HG03439 (cell line): ENCODE measurements at regions not wholly inside any gene's neighbourhood (a gene's known extent, or its start where the extent isn't known, plus 50 kb on each side); places are given as distances from the start of the nearest gene placed in this dataset.
"Not testable (repeated sequence)": the region's sequence is repeated elsewhere in the genome, so short reads cannot be mapped to it uniquely, and the experiment has no call there.

Source experiments
- ATAC-seq: cut with Tn5 transposase; IDR thresholded peaks from one replicate; pipeline ENCODE4 v1.9.1; 2021; ENCODE audit warnings: mild to moderate bottlenecking, moderate library complexity; ENCODE audit not compliant: unreplicated experiment

GRCh38 chr6:86619428-86619827, 317.9 kb upstream of the HTR1E start:
- ATAC-seq: no peak

DNA sequence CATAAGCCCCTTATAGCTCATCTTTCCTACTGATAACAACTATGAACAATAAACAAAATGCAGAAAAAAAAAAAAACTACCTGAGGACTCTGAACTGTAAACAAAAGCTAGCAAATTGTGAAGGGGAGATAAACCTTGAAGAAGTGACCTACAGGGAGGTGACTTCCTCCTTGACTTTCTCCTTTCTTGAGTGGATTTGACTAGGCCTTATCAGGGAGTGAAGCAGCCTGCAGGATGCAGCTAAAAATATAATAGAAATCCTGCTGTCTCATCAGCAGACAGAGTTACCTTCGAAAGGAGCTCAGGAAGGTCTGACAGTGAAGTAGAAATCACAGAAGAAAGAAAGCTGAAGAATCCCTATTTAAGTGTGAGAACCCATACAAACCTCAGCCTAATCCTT, 322.0 kb upstream of the HTR1E start:
- no peak for ATAC-seq

GRCh38 chr6:86609549-86610388, 327.6 kb upstream of the HTR1E start:
- no peak for ATAC-seq

GRCh38 chr6:86603364-86603763, 334.0 kb upstream of the HTR1E start:
- not testable (repeated sequence) for ATAC-seq

DNA sequence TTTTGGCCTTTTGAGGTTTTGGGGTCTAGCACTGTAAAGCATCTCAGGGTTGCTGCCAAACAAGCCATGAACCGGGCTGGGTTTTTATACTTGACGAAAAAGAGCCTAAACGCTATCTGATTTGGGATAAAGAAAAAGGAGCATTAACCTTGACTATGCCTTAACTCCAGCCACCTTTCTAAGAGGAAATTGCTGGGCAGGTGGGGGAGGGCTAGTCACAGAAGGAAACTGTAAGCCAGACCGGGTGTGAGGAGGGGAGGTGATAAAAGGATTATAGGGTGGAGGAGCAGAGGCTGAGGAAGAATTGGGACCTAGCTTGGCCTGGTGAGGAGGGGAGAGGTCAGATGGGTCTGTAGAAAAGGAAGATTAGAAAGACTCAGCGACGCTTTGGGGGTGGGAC, 335.2 kb upstream of the HTR1E start:
- ATAC-seq: not testable (repeated sequence)

GRCh38 chr6:86598969-86599368, 338.4 kb upstream of the HTR1E start:
- ATAC-seq: not testable (repeated sequence)

DNA sequence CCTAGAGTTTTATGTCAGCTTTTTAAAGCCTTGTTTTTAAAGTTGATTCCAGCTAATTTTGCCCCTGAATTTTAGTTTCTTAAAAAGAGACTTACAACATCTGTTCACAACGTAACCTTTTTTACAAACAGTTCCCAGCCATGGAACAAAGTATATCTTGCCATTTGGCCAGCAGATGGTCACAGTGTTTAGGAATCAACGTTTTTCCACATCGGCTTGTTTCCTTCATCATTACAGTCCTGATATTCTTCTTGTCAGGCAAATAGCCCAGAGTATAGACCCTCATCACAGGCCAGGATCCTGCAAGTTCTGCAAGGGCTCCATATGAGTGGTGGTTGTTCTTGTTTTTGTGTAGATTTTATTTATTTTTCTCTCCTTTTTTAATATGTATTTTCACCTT, 341.7 kb upstream of the HTR1E start:
- no peak for ATAC-seq

- ATAC-seq: no peak
Observed at GRCh38 chr6:86586195-86586594, 351.1 kb upstream of the HTR1E start.

- no peak for ATAC-seq
Observed at GRCh38 chr6:86581833-86582232, 355.5 kb upstream of the HTR1E start.

DNA sequence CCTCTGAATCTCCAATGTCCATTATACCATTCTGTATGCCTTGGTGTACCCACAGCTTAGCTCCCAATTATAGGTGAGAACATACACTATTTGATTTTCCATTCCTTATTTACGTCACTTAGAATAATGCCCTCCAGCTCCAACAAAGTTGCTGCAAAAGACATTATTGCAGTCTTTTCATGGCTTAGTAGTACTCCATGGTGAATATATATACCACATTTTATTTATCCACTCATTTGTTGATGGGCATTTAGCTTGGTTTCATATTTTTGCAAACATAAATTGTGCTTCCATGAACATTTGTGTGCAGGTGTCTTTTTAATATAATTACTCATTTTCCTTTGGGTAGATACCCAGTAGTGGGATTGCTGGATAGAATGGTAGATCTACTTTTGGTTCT, 374.1 kb upstream of the HTR1E start:
- no peak for ATAC-seq

- no peak for ATAC-seq
Observed at GRCh38 chr6:86558318-86558717, 379.0 kb upstream of the HTR1E start.

- no peak for ATAC-seq
Observed at GRCh38 chr6:86537292-86537861, 400.0 kb upstream of the HTR1E start.

DNA sequence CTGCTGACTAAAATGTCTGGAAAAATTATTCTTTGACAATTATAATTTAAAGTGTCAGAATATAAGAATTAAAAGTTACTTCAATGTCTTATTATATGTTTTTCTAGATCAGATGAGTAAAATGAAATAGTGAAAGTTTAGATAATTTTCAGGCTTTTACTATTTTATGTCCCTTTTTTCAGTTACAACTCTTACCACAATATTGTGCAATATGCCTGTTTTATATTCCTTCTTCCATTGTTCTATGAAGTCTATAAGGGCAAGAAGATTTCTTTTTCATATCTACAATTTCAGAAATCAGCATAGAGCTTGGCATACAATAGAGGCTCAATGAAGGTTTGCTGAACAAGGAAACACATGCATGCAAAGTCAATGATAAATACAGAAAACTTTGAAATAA, 401.2 kb upstream of the HTR1E start:
- no peak for ATAC-seq

- ATAC-seq: no peak
Observed at GRCh38 chr6:86535100-86535499, 402.2 kb upstream of the HTR1E start.

DNA sequence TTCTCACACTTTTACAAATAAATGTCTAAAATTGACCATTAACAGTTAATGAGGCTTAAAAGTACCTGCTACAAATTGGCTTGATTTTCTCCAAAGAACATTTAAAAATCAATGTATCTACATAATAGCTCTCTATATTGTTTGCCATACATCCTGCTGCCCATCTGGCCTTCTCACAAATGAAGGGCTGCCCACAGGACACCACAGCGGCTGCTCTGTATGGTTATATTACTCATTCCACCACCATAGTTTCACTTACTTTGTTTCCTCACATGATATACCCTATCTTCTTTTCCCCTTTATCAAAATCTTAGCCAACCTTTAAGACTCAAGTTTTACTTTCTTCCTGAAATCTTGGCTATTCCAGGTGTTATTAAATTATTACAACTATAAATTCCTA, 407.7 kb upstream of the HTR1E start:
- ATAC-seq: no peak

DNA sequence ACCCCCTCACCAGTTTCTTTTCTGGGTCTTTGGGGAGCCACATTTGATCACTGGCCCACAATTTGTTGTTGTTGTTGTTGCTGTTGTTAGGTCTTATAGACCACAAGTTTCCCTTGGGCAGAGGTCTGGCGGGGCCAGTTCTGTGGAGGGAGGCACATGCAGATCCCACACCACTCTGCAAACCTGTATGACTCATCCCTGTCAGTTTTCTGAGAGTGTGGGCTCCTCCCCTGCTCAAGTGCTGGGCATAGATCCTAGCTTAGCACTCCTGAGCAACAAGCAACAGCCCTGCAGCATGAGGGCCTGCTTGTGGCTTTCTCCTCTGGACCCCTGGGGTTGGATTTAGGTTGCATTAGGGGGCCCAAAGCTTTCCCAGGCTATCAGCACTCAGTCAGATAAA, 411.1 kb upstream of the HTR1E start:
- no peak for ATAC-seq

- ATAC-seq: no peak
Observed at GRCh38 chr6:86516087-86516486, 421.2 kb upstream of the HTR1E start.

DNA sequence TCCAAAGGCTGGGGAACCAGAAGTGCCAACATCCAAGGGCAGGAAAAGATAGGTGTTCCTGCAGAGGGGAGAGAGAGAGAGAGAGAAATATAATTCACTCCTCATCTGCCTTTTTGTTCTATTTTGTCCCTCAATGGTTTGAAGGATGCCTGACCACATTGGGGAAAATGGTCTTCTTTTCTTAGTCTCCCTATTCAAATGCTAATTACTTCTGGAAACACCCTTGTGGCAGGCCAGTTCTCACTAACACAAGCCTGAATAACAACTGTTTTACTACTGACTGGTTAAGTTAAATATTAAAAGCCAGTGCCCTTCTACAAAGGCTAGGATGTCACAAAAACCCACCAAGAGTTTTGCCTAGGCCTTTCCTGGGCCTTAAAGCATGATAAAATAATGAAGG, 425.4 kb upstream of the HTR1E start:
- ATAC-seq: no peak

DNA sequence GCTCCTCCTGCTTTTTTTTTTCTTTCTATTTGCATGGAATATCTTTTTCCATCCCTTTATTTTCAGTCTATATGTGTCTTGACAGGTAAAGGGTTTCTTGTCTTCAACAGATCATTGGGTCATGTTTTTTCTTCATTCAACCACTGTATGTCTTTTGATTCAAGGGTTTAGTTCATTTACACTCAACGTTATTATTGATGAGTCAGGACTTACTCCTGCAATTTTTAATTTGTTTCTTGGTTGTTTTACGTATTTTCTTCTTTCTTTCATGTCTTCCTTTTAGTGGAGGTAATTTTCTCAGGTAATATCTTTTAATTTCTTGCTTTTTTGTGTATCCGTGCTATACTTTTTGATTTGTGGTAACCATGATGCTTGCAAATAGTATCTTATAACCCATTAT, 429.1 kb upstream of the HTR1E start:
- no peak for ATAC-seq

DNA sequence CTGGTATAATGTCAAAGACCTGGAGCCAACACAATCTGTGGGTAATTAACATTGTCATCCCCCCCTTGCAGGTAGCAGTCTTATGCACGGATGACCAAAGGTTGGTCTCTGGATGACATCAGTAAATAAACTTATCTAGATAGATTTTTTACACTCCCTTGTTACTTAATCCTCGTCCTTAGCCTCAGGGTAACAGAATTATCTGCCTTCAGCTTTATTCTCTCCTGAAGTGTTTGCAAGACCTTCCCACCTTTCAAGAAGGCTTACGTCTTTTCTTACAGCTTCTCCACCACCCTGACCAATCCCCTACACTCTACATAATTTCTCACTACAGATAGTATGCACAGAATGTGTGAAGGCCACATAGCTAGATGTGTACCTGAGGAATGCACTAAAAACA, 434.8 kb upstream of the HTR1E start:
- ATAC-seq: no peak

- ATAC-seq: no peak
Observed at GRCh38 chr6:86500035-86500434, 437.3 kb upstream of the HTR1E start.

GRCh38 chr6:86489042-86489441, 448.3 kb upstream of the HTR1E start:
- not testable (repeated sequence) for ATAC-seq
